ENCODE measurements at regions not wholly inside any gene's neighbourhood (a gene's known extent, or its start where the extent isn't known, plus 50 kb on each side); places are given as distances from the start of the nearest gene placed in this dataset.
"Not testable (repeated sequence)": the region's sequence is repeated elsewhere in the genome, so short reads cannot be mapped to it uniquely, and the experiment has no call there.

DNA sequence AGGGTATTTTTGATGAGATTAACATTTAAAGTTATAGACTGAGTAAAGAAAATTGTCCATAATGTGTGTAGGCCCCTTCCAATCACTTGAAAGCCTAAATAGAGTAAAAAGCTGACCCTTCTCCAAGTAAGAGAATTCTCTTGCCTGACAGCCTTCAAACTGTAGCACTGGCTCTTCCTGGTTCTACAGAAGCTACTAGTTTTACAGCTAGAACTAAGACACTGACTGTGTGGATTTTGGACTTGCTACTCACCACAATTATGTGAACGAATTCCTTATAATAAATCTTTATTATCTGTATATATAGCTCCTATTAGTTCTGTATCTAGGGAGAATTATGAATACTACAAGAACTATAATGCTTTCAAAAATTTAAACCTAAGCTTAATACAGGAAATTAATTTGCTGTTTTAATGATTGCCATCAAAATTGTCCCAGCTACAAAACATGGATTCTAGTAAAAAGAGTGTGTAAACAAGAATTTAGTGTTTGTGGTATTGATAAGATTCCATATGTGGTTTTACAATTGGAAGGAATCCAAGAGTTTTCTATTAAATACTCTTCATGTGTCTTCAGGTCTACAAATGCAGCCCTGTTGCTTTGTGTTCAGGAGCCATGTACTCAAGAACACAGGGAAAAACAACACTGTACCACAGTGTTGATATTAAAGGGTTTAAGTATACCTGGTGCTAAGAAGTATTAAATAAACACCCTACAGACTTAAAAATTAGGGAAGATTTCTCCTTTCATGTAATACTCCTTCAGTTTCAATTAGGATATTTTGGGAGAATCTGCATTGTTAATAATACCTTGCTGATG, 366.5 kb downstream of the CXXC4 start:
- DNase-seq: no peak

DNA sequence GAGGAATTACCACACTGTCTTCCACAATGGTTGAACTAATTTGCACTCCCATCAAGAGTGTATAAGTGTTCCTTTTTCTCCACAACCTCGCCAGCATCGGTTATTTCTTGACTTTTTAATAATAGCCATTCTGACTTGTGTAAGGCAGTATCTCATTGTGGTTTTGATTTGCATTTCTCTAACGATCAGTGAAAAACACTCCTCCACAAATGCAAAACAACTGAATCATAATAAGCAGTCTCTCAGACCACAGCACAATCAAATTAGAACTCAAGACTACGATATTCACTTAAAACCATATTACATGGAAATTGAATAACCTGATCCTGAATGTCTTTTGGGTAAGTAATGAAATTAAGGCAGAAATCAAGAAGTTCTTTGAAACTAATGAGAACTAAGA, 371.7 kb downstream of the CXXC4 start:
- DNase-seq: no peak

DNA sequence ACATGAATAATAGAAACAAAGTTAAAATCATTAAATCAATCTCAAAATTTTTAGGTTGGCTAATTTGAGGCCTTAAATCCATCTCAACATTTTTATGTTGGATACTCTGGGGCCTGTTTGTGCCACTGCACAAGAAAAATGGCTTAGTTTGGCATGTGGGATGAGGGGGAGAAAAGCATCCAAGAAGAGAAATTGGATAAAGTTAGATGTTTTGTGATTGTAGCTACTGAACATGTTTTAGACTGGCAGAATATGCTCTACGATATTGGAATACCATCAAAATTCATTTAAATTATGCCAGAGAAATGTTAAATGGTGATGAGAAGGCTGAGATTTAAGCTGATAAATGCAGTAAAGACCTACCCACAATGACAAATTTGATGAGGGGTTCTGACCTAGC, 376.9 kb downstream of the CXXC4 start:
- DNase-seq: no peak

DNA sequence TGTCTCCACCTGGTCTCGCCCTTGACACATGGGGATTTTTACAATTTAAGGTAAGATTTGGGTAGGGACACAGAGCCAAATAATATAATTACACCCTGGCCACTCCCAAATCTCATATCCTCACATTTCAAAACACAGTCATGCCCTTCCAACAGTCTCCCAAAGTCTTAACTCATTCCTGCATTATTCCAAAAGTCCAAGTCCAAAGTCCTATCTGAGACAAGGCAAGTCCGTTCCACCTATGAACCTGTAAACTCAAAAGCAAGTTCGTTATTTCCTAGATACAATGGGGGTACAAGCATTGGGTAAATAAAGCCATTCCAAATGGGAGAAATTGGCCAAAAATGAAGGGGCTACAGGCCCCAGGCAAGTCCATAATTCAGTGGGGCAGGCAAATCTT, 380.8 kb downstream of the CXXC4 start:
- no peak for DNase-seq

DNA sequence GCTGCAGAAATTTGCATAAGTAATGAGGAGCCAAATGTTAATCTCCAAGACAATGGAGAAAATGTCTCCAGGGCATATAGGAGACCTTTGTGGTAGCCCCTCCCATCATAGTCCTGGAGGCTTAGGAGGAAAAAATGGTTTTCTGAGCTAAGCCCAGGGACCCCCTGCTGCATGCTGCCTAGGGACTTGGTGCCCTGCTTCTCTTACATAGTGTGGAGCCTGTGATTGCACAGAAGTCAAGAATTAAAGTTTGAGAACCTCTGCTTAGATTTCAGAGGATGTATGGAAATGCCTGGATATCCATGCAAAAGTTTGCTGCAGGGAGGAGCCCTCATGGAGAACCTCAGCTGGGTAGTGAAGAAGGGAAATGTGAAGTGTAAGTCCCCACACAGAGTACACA, 379.4 kb upstream of the TACR3 start:
- DNase-seq: no peak

DNA sequence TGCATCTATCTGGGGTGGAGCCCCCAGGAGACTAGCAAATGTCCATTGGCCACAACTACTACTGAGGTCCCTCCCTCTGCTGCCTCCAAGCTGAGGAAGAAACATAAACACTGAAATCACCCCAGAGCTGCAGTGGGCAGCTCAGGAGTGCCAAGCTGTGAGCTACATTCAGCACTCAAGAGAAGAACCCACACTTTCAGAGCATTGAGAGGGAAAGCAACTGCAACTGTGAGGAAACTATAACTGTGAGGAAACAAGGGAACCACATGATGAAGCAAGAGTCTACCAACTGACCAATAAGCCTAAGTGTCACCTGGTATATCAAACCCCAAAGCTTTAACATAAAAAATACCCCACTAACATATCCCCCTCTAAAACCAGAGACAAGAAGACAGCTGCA, 373.5 kb upstream of the TACR3 start:
- DNase-seq: no peak

DNA sequence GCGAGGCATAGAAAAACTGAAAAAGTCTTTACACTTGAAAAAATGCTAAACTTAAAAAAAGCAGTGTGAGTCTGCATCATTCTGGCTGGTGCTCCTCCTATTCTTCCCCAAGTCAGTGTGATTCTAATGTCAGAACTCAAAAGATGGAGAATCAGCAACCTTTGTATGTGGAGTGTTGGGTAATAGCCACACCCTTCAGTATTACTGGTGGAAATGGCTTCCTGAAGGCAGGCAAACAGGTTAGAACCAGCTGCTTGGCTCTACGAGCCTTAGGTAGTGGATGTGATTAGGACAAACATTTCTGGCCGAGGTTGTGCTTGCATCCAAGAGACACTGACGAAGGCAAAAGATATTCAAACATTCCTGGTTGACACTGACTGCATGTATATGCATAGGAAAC, 353.4 kb upstream of the TACR3 start:
- no peak for DNase-seq

DNA sequence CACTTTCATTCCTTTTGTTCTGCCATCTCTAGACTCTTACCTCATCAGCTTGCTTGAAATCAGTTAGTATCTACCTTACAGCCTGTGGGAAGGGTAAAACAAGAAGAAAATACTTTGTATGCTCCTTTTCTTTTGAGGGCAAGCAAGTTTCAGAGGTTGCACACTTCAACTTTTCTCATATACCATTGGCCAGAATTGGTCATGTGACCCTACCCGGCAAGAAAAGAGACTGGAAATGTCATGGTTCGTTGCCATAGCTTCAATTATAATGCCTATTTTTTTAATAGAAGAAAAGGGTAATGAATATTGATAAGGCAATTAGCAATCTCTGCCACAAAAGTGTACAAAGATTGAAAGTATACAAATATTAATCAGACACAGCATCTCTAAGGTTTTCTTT, 346.7 kb upstream of the TACR3 start:
- DNase-seq: no peak

DNA sequence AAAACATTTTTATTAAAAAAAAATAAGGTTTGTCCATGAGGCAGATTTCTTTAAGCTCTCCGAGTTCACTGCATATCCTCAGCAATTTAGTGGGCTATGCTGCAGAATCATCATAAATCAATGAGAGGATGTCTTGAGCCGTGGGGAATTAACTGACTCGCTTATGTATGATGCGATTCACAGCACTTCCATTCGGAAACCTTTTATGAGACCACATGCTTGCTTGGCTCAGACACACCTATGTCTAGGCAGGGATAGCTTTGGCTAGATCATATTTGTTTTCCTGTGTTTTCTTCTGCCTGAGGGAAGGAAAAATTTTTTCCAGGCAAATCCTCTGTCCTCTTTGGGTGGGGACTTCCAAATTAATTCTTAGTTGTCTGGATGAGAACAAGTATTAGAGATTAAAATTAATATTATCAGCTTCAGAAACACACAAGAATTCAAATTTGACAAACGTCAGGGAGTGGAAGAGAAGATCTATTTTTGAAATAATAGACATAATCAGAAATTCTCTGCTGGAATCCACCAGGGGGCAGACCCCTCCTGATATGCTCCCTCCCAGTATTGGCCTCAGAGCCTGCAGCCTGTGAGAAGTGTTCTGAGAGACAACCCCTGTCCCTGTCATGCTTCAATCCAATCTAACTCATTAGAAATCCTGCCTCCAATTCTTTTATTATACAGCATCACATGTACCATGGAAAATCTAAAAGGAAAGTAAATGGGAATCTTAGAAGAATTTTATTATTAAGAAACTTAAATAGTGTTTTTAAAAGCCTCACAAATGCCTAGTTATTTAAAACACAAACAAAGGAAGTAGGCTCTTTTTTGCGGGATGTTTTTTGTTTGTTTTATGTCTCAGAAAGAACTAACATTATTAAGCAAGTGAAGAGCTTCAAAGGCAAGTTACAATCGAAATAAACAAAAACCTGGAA, 345.1 kb upstream of the TACR3 start:
- peak; percentile 71 for DNase-seq

DNA sequence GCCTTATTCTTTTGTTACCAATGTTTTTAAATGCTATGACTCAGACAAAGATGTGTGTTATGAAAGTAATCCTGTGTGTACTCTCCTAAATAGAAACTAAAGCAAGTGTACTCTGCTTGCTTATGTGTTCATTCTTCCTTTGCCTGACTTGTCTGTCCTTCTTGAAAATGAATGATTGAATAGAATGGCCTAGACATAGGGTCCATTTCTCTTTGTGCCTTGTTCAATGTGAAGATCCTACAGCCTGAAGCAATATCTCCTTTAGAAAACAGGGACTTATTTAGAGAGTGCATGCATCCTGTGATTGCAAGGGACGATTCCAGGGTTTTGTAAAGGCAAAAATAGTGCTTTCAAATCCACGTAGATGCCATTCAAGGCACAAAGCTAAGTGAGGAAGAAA, 343.6 kb upstream of the TACR3 start:
- DNase-seq: no peak

DNA sequence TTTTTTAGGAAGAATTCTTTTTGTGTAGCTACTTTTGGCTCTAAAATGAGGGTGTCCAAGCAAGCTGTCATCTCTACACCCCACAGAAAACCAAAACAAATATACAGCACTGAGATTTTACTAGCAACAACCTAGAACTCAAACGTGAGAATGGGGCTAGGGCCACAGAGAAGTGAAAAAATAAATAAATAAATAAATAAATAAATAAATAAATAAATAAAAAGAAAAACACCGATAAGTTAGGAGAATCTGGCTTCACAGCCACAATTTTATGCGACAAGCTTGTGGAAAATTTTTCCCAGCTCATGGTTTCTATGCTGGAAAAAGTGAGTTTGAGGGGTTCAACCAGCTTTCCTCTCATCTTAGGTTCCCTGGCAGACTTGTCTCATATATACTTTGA, 324.6 kb upstream of the TACR3 start:
- DNase-seq: no peak

DNA sequence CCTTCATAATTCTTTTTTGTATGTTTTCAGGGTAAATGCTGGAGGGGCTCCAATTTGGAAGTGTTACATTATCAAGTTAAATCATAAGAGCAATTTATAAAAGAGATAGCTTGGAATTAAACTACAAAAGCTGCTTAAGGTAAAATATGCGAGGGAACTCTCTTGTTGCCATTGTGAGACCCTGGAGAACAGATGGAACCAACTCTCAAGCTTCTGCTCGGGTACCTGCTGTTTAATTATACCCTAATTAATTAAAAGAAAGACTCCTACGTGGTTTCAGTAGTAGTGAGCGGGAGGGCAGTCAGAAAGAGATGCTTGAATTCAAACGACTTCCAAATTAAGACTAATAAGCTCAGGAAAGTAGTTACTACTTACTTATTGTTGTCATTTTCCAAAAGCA, 313.1 kb upstream of the TACR3 start:
- no peak for DNase-seq

DNA sequence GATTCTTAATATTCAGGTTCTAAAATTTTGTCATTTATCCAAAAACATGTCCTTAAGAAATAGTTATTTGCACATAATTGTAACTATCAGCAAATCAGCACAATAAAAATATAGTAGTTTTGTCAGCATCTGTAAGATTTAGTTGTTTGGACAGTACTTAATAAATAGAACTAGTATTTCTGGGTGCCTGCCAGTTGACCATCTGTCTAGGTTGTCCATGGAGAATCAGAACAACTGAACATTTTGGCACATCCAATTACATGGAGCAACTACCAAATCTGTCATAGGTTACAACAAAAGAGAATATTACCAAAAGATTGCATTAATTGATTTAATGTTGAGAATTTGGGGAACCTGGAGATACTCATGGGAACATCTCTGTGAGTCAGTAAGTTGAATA, 305.5 kb upstream of the TACR3 start:
- DNase-seq: no peak

DNA sequence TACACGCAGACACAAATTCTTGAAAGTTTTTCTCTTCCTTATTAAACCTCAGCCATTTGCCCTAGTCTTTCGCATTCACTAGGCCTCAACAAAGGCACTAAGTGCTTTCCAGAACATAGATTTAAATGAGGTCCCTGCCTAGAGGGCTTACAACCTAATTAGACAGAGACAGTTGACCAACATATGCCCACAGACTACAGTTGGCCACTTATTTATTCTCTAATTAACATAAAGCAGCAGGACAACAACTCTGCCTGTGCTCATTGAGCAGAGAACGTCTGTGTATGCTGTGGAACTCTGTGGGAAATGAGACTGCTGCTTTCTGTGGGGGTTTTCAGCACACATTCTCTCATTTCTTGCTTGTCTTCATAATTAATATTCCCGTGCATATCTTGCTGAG, 303.0 kb upstream of the TACR3 start:
- no peak for DNase-seq

DNA sequence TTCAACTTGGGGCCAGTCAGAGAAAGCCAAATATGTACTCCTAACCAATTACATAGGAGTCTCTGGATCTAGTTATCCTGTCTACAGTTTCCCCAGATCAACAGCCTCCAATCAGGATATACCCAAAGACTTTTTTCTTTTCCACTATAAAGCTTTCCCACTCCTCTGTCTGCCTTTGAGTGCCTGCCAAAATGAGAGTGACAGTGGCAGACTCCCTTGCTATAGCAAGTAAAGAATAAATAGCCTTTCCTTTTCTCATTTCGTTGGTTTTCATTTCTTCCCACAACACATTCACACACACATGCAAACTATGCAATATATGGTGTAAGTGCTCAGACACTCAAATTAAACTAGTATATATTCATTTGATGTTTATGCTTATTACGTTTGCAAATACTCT, 302.4 kb upstream of the TACR3 start:
- no peak for DNase-seq

DNA sequence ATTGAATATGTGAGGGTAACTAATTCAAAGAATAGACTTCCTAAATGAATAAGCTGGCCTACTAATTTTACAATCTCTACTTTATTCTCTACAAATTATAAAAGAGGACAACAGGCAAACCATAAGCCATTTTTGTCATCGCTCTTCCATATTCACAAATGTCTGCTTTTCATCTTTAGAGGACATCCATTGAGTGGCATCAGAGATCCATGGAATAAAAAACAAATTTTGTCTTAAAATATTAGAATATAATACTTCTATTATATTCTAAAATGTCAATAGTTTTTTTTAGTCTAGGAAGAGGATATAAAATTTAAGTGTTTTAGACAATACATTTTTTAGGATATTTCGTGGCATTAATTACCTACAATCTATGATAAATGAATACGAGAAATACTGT, 300.9 kb upstream of the TACR3 start:
- no peak for DNase-seq

DNA sequence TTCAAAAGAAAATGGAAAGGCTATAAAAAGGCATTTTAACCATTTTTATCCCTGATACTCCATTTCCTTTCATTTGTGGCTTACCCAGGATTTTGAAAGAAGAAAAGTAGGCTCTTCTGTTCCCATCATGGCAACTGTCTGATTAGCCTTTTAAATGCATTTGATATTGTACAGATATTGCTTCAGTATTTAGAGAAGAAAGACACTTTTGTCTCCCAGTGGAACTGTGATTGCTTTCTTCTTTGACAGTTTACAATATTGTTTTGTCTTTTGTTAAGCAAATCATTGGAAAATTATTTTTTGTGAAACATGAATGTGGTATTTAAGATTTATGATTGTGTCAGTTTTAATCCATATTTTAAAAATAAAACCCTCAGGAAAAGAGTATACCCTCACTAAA, 297.4 kb upstream of the TACR3 start:
- no peak for DNase-seq

DNA sequence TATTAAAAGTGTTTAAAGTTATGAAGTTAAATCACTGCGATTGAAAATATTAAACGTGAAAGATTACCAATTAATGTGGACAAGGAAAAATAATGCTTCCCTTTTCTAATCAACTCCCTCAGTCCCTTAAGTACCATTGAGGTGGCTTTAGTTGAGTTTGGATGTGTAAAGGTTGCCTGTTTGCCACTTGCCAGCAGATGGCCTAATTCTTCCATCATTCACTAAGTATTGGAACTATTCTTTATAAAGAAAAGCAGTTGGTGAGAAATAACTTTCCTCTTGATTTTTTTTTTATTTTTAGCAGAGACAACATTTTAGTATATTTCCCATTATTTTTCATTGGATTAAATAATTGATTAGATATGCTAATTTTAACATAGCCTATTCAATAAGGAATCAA, 295.9 kb upstream of the TACR3 start:
- no peak for DNase-seq

DNA sequence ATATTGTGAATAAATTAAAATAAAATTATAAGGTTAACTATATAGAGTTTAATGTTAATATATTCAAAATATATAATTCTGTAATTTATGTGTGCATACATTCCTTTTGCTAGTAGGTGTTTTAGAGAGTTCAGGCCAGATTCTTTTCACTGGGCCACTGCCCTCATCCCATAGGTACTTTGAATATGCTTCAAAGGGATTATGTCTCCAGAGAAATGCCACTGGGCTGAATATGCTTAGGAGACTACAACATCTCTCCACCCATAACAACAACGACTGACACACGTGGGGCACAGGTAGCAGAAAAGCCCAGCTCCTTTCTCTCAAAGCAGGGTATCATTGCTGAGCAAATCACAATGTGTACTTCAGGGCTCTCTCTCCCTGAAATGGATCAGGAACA, 290.9 kb upstream of the TACR3 start:
- no peak for DNase-seq

DNA sequence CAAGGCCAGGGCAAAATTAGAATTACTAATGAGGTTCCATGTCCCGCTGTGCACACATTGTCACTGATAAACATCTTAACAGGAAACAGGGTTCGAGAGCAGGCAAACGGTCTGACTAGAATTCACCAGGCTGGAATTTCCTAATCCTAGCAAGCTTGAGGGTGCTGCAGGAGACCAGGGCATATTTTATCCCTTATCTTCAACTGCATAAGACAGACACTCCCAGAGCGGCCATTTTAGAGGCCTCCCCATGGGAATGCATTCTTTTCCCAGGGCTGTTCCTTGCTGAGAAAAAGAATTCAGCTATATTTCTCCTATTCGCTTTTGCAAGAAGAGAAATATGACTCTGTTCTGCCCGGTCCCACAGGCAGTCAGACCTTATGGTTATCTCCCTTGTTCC, 282.5 kb upstream of the TACR3 start:
- not testable (repeated sequence) for DNase-seq

DNA sequence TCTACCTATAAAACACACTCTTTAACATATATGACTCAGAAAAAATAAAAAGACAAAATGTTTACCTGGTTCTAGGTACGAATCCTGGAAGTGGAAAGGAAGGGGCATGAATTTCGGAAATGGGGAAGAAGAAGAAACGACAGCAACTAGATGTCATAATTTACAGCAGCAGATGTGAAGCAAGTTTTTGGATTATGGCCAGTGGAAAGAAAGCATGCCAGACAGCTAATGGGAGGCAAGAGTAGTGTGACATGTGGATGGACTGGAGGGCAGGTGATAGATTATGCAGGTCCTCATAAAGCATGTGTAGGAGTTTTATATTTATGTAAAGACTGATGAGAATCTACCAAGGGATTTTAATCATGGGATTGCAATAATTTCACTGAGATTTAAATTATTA, 279.0 kb upstream of the TACR3 start:
- no peak for DNase-seq

DNA sequence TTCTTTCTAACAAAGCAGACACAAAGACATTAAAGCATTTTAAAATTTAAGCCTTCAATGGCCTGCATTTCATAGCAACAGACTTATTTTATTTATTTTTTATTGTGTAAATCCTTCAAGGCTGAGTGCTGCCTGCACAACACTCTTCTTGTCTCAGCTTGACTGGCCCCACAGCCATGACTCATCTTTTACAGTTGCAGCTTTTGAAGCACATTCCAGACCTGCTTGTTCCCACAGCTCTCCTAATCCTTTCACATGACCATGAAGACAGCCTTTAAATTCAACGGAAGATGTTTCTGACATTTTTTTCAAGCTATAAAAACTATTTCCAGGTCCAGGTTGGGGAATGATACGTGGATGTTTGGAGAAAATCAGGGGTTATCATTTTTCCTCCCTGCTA, 276.9 kb upstream of the TACR3 start:
- DNase-seq: peak; percentile 35

DNA sequence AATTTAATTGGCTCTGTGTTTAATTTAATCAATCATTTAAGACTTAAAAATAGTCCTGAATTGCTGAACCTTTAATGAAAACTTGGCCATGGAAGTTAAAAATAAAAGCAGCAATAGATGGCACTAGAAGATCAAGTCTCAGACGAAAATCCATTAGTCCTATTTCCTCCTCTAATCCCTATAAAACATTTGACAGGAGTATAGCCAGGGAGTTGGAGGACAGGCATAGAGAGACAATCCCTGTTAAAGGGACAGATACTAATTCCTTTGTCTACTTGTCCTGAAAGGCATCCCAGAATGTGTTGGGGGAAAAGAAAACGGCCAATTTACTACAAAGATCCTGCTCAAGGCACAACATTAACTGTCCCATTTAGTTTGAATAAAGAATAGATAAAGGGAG, 276.3 kb upstream of the TACR3 start:
- no peak for DNase-seq

DNA sequence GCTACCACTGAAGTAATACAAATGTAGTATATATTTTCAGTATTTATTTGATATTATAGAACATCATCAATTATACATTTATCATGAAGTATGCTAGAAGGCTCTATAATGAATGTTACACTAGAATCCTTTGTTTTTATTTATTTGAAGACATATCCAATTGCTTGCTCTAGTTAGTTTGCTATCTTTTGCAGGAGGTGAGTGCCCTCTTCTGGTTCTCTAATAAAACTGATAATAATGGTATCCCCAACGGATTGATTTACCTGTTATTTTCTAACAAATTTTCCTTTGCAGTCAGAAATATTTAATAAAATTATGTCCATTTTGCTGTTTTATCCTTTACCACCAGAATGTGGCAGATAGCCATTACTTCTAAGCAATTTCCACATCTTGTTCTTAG, 274.3 kb upstream of the TACR3 start:
- no peak for DNase-seq
